ENCODE measurements at regions not wholly inside any gene's neighbourhood (a gene's known extent, or its start where the extent isn't known, plus 50 kb on each side); places are given as distances from the start of the nearest gene placed in this dataset.

GRCh38 chr5:18091758-18092157 is 457.5 kb downstream of the TAF11L14 start:
- no peaks in the 10 kb centered on the region for H3K4me1 ChIP-seq (ENCODE audit: control insufficient read depth, low read length)
- no peaks in the 10 kb centered on the region for H3K27me3 ChIP-seq (ENCODE audit: control insufficient read depth, low read length)
- TF ChIP-seq CTCF (IDR thresholded peaks at IDR 0.05; ENCODE audit: low read depth, low read length, poor library complexity, severe bottlenecking) (no peak), EZH2phosphoT487 (IDR thresholded peaks at IDR 0.05; ENCODE audit: borderline replicate concordance, low read length) (no peak)
- H3K79me2 ChIP-seq (ENCODE audit: control insufficient read depth, low read length), result no peaks in the 10 kb centered on the region
- H3K4me2 ChIP-seq (ENCODE audit: low read length), result no peak overlapping the region
- H3K9me3 ChIP-seq (ENCODE audit: control insufficient read depth, insufficient read depth, low read length), result no peaks in the 10 kb centered on the region
- no peak overlapping the region for H3K27ac ChIP-seq (ENCODE audit: low read depth, low read length)
- no peak overlapping the region for H3K4me3 ChIP-seq (ENCODE audit: low read length)
- no peaks in the 10 kb centered on the region for H3K36me3 ChIP-seq (ENCODE audit: control insufficient read depth, low read length)
- H3F3A ChIP-seq (ENCODE audit: control insufficient read depth, insufficient read depth), result no peaks in the 10 kb centered on the region
- H4K20me1 ChIP-seq (ENCODE audit: control insufficient read depth, insufficient read depth, low read depth, low read length), result no peaks in the 10 kb centered on the region
- no peaks in the 10 kb centered on the region for H3K9me2 ChIP-seq (replicated peaks; ENCODE audit: control insufficient read depth, low read length)

GRCh38 chr5:18095061-18095460 is 460.8 kb downstream of the TAF11L14 start:
- Histone ChIP-seq H3K9me2 (replicated peaks; ENCODE audit: control insufficient read depth, low read length) (no peaks in the 10 kb centered on the region), H3K4me3 (ENCODE audit: low read length) (no peak overlapping the region), H4K20me1 (ENCODE audit: control insufficient read depth, insufficient read depth, low read depth, low read length) (no peaks in the 10 kb centered on the region), H3K4me1 (ENCODE audit: control insufficient read depth, low read length) (no peaks in the 10 kb centered on the region), H3K36me3 (ENCODE audit: control insufficient read depth, low read length) (no peaks in the 10 kb centered on the region), H3K27me3 (ENCODE audit: control insufficient read depth, low read length) (no peaks in the 10 kb centered on the region), H3K79me2 (ENCODE audit: control insufficient read depth, low read length) (no peaks in the 10 kb centered on the region), H3K27ac (ENCODE audit: low read depth, low read length) (no peak overlapping the region), H3F3A (ENCODE audit: control insufficient read depth, insufficient read depth) (no peaks in the 10 kb centered on the region), H3K4me2 (ENCODE audit: low read length) (no peak overlapping the region), H3K9me3 (ENCODE audit: control insufficient read depth, insufficient read depth, low read length) (no peaks in the 10 kb centered on the region)
- no peak for TF ChIP-seq EZH2phosphoT487 (IDR thresholded peaks at IDR 0.05; ENCODE audit: borderline replicate concordance, low read length)
- no peak for TF ChIP-seq CTCF (IDR thresholded peaks at IDR 0.05; ENCODE audit: low read depth, low read length, poor library complexity, severe bottlenecking)

DNA sequence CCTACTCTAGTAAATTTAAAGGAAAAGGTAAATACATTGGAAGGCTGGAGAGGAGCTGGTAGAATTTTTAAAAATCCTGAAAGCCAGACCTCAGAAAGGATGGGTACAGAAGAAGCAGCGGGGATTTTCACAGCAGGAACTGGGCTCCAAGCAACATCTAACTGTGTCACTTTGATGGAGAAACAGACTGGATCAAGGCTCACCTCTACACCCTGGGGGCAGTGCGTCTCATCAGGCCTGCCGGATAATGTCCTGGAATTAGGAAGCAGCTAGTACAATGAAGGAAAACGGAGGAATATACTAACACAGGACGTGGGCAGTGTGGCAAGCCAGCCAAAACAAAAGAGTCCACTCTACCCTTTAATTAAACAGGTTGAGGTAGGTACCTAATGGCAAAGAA is 463.6 kb downstream of the TAF11L14 start:
- H4K20me1 ChIP-seq (ENCODE audit: control insufficient read depth, insufficient read depth, low read depth, low read length), result no peaks in the 10 kb centered on the region
- H3K4me1 ChIP-seq (ENCODE audit: control insufficient read depth, low read length), result no peaks in the 10 kb centered on the region
- H3K27me3 ChIP-seq (ENCODE audit: control insufficient read depth, low read length), result no peaks in the 10 kb centered on the region
- no peaks in the 10 kb centered on the region for H3K79me2 ChIP-seq (ENCODE audit: control insufficient read depth, low read length)
- TF ChIP-seq EZH2phosphoT487 (IDR thresholded peaks at IDR 0.05; ENCODE audit: borderline replicate concordance, low read length) (no peak), CTCF (IDR thresholded peaks at IDR 0.05; ENCODE audit: low read depth, low read length, poor library complexity, severe bottlenecking) (no peak)
- no peaks in the 10 kb centered on the region for H3K36me3 ChIP-seq (ENCODE audit: control insufficient read depth, low read length)
- H3F3A ChIP-seq (ENCODE audit: control insufficient read depth, insufficient read depth), result no peaks in the 10 kb centered on the region
- H3K9me3 ChIP-seq (ENCODE audit: control insufficient read depth, insufficient read depth, low read length), result no peaks in the 10 kb centered on the region
- H3K9me2 ChIP-seq (replicated peaks; ENCODE audit: control insufficient read depth, low read length), result no peaks in the 10 kb centered on the region
- no peak overlapping the region for H3K27ac ChIP-seq (ENCODE audit: low read depth, low read length)
- no peak overlapping the region for H3K4me3 ChIP-seq (ENCODE audit: low read length)
- no peak overlapping the region for H3K4me2 ChIP-seq (ENCODE audit: low read length)

DNA sequence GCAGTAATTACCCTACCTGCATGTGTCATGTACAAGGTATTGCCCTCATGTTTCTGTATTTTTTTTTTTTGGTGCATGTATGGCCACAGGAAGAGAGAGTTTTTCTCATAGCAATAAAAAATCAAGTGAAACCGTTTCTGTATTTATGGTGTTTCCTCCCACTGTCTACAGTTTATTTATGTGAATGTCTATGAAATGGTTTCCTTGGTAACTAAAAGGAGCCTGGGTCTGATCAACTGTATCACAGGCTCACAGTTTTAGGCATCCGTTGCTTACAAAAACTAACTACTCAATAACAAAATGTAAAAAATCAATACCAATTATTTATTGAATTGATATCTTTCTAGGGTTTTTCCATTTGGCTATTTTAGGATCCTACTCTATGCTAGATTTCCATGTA is 464.4 kb downstream of the TAF11L14 start:
- H3K27ac ChIP-seq (ENCODE audit: low read depth, low read length), result no peak overlapping the region
- no peak overlapping the region for H3K4me3 ChIP-seq (ENCODE audit: low read length)
- TF ChIP-seq CTCF (IDR thresholded peaks at IDR 0.05; ENCODE audit: low read depth, low read length, poor library complexity, severe bottlenecking) (no peak), EZH2phosphoT487 (IDR thresholded peaks at IDR 0.05; ENCODE audit: borderline replicate concordance, low read length) (no peak)
- H3K36me3 ChIP-seq (ENCODE audit: control insufficient read depth, low read length), result no peaks in the 10 kb centered on the region
- no peak overlapping the region for H3K4me2 ChIP-seq (ENCODE audit: low read length)
- H3F3A ChIP-seq (ENCODE audit: control insufficient read depth, insufficient read depth), result no peaks in the 10 kb centered on the region
- no peaks in the 10 kb centered on the region for H4K20me1 ChIP-seq (ENCODE audit: control insufficient read depth, insufficient read depth, low read depth, low read length)
- H3K9me3 ChIP-seq (ENCODE audit: control insufficient read depth, insufficient read depth, low read length), result no peaks in the 10 kb centered on the region
- no peaks in the 10 kb centered on the region for H3K9me2 ChIP-seq (replicated peaks; ENCODE audit: control insufficient read depth, low read length)
- no peaks in the 10 kb centered on the region for H3K79me2 ChIP-seq (ENCODE audit: control insufficient read depth, low read length)
- no peaks in the 10 kb centered on the region for H3K4me1 ChIP-seq (ENCODE audit: control insufficient read depth, low read length)
- no peaks in the 10 kb centered on the region for H3K27me3 ChIP-seq (ENCODE audit: control insufficient read depth, low read length)
